ENCODE measurements at regions not wholly inside any gene's neighbourhood (a gene's known extent, or its start where the extent isn't known, plus 50 kb on each side); places are given as distances from the start of the nearest gene placed in this dataset.
"Not testable (repeated sequence)": the region's sequence is repeated elsewhere in the genome, so short reads cannot be mapped to it uniquely, and the experiment has no call there.

DNA sequence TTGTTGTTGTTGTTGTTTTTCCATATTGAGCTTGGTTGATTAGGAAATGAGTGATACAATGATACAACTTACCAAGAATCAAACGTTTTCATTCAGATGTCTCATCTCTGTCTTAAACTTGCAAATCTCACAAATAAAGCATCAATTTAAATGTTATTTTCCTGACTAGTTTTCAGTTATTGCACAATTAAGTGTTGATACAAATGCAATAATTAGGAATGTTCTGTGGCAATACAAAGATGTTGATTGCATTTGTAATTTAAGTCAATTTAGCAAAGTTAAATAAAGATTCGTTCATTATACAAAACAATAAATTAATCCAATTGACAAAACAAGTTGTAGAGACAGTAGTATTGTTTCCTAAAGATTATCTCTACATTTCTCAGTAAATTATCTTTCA, 392.3 kb upstream of the ZNF804A start:
- DNase-seq = no peak

DNA sequence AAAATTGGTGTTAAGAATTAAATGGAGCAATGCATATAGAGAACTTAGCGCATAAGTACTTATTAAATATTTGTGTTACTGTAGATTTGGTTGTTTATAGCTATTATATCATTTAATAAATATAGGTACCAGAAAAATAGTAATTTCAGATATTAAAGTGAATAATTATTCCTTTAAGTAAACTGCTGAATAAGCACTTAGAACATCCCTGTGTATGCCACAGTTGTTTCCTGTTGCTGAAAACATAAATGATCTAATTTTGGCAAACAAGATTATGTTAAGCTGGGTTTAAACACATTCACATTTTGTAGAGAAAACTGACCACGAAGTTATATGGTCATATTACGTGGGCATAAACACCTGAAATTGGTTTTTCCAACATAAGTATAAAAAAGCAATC, 388.0 kb upstream of the ZNF804A start:
- DNase-seq = no peak

- DNase-seq = no peak
Measured at GRCh38 chr2:184215745-184216144, 382.6 kb upstream of the ZNF804A start.

- no peak for DNase-seq
Measured at GRCh38 chr2:184256611-184257010, 341.7 kb upstream of the ZNF804A start.

DNA sequence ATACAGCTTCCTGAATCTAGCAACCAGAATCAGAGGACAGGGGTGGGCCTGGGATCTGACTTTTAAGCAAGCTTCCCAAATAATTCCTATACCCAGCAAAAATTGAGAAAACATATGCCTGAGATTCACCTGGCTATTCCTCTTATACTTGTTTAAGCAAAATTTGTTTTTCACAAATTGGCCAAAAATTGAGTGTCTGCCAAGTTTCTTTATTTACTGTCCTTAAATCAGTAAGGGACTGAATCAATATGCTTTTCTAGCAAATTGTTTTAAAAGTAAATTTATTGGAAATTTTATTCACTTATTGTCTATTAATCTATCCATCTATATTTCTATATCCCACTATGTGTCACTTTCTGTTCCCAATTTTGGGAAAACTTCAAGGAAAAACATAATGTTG, 337.0 kb upstream of the ZNF804A start:
- no peak for DNase-seq

DNA sequence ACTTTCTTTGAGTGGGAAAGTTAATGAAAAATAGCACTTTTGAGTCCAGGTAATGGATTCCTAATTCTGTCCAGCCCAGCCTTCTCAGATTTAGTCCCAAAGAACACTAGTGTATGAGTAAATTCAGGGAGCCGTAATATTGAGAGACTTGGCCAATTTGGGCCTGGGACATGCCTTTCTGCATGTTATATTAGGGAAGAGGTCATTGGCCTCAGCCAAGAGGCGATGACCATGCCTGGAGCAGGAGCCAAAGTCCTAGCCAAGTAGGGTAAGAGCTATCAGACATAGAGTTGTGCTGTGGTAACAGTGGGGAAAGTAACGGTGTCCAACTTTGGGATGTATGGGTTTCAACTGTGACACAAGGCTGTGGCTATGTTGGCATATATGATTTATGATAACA, 336.5 kb upstream of the ZNF804A start:
- no peak for DNase-seq

DNA sequence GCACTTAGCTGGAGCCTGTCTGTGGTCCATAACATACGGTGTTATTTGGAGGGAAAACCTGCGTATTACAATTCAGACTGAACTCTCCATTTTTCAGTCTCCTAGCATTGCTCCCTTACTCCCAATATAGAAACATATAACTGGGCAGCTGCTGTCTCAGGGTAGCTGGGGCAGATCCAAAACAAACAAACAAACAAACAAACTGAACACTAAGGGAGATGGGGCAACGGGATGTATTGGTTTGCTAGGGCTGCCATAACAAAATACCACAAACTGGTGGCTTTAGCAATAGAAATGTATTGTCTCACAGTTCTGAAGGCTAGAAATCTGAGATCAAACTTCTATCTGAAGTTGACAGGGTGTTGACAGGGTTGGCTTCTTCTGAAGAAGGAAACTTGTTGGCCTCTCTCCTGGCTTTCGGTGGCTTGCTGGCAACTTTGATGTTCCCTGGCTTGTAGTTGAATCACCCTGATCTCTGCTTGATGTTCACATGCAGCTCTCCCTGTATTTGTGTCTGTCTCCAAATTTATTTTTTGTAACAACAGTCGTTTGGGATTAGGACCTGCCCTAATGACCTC, 329.3 kb upstream of the ZNF804A start:
- no peak for DNase-seq

- DNase-seq = peak; percentile 24
Measured at GRCh38 chr2:184270660-184271059, 327.7 kb upstream of the ZNF804A start.

- no peak for DNase-seq
Measured at GRCh38 chr2:184272056-184272455, 326.3 kb upstream of the ZNF804A start.

DNA sequence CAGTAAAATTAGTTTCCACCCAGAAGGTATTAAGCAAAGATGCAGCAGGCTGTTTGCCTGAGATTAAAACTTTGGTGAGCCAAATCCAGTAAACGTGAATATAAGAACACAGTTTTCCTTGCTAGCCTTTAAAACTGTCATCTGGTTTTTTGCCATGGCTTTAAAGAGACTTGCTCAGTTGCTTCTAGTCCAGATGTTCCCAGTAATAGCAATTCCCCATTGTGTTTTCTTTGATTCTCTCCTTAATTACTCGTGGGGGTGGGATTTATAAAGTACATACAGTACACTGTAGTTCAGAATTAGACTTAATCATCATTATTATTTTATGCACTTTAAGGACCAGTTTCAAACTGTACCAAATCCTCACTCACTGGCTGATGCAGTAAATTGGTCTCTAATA, 303.5 kb upstream of the ZNF804A start:
- no peak for DNase-seq

DNA sequence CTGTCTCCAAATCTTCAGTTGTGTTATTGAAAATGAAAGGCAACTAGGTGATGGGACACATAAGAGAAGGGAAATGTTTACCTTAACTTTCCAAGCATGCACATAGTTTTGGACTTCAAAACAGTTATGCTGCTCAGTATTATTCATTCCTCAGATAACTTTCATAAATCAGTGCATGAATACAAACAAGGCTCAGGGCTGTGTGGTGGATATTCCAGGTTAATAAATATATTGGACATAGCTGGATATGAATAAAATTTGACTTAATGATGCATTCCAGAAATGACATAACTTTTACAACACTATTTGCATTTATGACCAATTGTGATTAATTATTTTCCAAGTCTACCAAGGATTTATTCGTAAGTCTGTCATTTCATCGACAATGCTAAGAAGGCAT, 301.2 kb upstream of the ZNF804A start:
- DNase-seq = no peak

GRCh38 chr2:184302506-184302905, 295.8 kb upstream of the ZNF804A start:
- DNase-seq = no peak

DNA sequence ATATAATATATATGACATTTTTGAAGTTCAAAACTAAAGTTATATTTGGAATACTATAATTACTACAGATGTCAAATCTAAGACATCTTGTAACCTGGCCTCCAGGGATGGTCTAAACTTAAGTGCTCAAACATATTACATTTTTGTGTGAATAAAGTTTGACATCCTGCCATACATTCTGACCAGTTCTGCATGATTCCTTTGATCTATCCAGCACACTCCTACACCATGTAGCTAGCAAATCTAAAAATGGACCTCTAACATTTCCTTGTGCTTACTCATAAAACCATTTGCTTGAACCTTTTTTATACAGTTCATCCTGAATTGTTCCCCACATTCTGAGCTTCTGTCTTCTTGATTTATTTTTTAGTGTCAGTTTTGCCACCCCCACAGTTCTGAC, 294.3 kb upstream of the ZNF804A start:
- DNase-seq = no peak

- DNase-seq = no peak
Measured at GRCh38 chr2:184305105-184305504, 293.2 kb upstream of the ZNF804A start.

DNA sequence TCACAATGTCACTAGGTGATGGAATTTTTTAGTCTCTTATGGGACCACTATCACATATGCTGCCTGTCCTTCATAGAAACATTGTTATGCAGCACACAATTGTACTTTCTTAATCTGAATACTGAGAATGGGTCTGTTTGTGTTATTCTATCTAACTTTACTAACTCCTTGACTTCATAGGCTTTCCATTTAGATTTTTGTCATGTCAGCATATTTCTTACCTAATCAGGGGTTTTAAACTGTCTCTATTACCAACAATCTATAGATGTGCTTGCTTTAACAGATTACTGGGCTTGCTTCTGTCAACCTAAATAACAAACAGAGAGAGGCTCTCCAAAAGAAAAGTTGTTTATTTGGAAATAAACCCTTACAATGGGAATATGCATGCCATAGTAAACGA, 289.6 kb upstream of the ZNF804A start:
- DNase-seq = no peak

- DNase-seq = no peak
Measured at GRCh38 chr2:184312970-184313369, 285.4 kb upstream of the ZNF804A start.

DNA sequence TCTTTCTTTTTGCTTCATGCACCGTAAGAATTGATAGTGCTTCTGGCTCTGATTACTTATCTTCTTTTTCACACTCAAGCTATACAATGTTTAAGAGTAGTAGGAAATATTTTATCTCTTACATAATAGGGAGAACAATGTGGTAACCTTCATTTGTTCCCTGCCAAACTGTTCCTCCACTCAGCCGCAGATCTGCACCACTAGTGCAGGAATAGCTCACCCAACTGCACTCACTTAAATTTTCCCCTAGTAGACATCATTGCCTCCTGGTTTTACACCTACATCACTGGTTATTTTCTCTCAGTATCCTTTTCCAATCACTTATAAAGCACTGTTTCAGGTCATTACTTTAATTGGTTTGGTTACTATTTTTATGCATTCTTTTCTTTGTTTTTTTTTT, 283.5 kb upstream of the ZNF804A start:
- DNase-seq = no peak

DNA sequence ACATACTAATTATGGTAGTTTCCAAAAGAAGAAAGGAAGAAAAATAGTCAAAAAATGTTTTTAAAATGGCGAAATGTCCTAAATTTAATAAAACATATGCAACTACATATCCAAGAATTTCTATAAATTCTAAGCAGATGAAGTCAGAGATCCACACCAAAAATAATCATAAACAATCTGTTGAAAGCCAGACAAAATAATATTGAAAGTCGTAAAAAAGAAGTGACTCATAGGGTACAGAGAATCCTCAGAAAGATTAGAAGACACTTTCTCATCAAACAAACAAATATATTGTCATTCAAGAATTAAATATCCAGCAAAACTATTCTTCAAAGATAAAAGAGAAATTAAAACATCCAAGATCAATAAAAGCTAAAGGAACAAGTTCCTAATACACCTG, 281.4 kb upstream of the ZNF804A start:
- no peak for DNase-seq

DNA sequence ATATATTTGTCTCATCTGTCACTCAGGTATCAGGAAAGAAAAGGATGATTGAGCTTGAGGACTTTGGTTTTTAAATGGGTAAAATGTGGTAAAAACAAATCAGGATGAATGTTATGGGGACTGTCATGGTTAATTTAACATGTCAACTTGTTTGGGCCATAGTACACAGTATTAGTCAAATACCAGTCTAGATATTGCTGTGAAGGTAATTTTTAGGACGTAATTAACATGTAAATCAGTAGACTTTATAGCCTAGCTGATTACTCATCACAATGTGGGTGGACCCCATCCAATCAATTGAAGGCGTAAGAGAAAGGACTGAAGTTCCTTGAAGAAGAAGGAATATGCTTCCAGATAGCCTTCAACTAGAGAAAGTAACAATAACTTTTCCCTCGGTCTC, 275.7 kb upstream of the ZNF804A start:
- DNase-seq = no peak

DNA sequence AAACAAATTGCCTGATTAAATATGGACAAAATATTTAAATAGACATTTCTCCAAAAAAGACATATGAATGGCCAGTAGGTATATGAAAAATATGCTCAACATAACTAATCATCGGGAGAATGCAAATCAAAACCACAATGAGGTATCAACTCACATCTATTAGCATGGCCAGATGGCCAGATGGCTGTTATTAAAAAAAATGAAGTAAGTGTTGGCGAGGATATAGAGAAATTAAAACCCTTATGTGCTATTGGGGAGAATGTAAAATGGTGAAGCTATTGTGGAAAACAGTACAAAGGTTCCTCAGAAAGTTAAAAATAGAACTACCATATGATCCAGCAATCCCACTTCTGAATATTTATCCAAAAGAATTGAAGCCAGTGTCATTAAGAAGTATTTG, 272.3 kb upstream of the ZNF804A start:
- no peak for DNase-seq

DNA sequence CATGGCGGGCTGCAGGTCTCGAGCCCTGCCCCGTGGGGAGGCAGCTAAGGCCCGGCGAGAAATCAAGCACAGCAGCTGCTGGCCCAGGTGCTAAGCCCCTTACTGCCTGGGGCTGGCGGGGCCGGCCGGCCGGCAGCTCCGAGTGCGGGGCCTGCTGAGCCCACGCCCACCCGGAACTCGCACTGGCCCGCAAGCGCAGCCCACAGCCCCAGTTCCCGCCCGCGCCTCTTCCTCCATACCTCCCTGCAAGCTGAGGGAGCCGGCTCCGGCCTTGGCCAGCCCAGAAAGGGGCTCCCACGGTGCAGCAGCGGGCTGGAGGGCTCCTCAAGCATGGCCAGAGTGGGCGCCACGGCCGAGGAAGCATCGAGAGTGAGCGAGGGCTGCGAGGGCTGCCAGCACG, 270.5 kb upstream of the ZNF804A start:
- not testable (repeated sequence) for DNase-seq

DNA sequence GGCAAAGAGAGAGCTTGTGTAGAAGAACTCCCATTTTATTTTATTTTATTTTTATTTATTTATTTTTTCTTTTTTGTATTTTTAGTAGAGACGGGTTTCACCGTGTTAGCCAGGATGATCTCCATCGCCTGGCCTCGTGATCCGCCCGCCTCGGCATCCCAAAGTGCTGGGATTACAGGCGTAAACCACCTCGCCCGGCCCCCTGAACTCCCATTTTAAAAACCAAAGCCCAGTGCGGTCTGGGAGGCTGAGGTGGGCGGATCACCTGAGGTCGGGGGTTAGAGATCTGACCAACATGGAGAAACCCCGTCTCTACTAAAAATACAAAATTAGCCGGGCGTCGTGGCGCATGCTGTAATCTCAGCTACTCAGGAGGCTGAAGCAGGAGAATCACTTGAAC, 267.8 kb upstream of the ZNF804A start:
- DNase-seq = not testable (repeated sequence)

DNA sequence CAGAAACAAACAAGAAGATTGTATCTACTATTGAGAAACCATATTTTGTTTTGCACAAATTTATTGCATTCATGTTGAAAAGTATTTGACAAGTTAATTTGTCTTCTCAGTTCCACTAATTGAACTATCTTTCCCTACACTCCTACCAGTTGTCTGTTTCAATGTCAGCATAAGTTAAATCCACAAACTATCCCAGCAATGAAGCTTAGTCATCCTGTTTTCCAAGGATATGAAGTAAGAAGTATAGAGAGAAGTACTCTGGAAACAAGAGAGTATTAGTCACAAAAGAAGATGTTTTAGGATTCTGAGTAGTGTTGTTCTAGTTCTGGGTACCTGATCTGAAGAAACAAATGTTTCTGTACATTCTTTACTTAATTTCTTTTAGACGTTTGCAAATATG, 261.6 kb upstream of the ZNF804A start:
- DNase-seq = no peak

DNA sequence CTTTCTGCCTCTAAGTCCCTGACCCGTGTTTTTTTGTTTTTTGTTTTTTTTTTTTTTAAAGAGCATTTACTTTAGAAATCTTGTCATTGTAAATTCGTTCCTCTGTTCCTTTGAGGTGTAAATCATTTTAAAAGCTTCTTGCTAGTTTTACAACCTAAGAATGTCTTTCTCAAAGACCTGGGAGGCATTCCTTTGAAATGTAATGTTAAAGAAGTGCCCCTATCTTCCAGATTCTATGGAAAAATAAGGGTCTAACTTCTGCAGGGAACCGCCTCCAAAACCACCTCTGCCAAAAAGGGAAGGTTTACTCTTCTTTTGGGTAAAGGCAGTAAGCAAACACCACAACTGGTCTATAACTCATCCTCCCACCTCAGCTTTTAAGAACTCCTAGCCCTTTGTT, 259.6 kb upstream of the ZNF804A start:
- DNase-seq = no peak

DNA sequence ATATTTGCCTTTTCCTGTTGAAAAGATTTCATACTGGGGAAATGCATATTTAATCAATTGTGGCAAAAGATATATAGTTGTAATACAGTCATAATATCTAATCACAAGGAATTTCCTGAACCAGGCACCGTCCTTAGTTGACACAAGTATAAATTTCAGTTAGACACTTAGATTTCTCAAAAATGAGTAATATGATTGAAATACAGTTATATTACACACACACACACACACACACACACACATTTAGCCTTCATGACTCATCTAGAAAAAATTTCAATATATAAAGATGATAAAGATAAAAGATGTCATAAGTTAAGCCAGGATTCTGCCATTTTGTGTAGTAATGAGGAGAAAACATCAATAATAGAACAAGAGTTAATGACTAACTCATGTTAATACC, 258.4 kb upstream of the ZNF804A start:
- DNase-seq = no peak
